ENCODE measurements at regions not wholly inside any gene's neighbourhood (a gene's known extent, or its start where the extent isn't known, plus 50 kb on each side); places are given as distances from the start of the nearest gene placed in this dataset.

DNA sequence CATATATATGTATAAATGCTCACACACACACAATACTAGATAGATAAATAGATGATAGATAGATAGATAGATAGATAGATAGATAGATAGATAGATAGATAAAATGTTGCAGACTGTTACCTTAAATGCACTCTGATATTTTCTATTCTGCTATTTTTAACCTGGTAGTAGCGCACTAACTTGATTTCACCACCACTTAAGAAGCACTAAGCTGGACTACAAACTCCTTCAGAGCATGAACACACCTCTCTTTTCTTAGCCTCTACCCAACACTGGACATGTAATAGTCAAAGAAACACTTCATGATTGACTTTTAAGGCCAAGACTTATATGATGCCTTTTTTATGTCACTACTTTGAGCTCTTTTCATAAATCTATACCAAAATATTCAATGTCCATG lies 304.6 kb upstream of the UBE2E2 start:
- peaks cover 0 to 5% (median 0%) of the 10 kb centered on the region in 4 donors for H3K9me3 ChIP-seq
- no peak overlapping the region for H3K27ac ChIP-seq
- DNase-seq (ENCODE audit: low spot score in 2 of 2): no peak
- H3K4me3 ChIP-seq: no peak overlapping the region
- no peaks in the 10 kb centered on the region for H3K36me3 ChIP-seq
- H3K4me1 ChIP-seq: peaks cover 0 to 6% (median 0%) of the 10 kb centered on the region in 4 donors
- TF ChIP-seq CTCF (IDR thresholded peaks at IDR 0.05) (no peak), POLR2A (IDR thresholded peaks at IDR 0.05) (no peak), EP300 (IDR thresholded peaks at IDR 0.05) (no peak)
- no peaks in the 10 kb centered on the region for H3K27me3 ChIP-seq
- 94 to 97% methylated on average over 1 of the region's 1 CpG for WGBS, 2 donors

DNA sequence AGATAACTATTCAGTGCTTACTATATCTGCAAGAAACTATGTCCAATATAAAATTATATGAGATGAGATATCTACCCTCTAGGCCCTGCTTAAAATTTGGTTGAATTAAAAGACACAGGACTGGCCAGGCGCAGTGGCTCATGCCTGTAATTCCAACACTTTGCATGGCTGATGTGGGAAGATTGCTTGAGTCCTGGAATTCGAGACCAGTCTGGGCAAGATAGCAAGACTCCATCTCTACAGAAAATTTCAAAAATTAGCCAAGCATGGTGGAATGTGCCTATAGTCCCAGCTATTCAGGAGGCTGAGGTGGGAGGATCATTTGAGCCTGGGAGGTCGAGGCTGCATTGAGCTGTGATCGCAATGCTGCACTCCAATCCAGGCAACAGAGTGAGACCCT lies 303.7 kb upstream of the UBE2E2 start:
- Histone ChIP-seq H3K36me3 (no peaks in the 10 kb centered on the region), H3K4me3 (no peak overlapping the region), H3K27ac (no peak overlapping the region), H3K9me3 (peaks cover 0 to 5% (median 0%) of the 10 kb centered on the region in 4 donors), H3K4me1 (peaks cover 0 to 2% (median 0%) of the 10 kb centered on the region in 4 donors), H3K27me3 (no peaks in the 10 kb centered on the region)
- WGBS, 2 donors: 89 to 92% methylated on average over 4 of the region's 4 CpGs
- DNase-seq (ENCODE audit: low spot score in 2 of 2): no peak
- no peak for TF ChIP-seq EP300 (IDR thresholded peaks at IDR 0.05)
- TF ChIP-seq POLR2A (IDR thresholded peaks at IDR 0.05): no peak
- no peak for TF ChIP-seq CTCF (IDR thresholded peaks at IDR 0.05)

GRCh38 chr3:22900296-22900695 lies 302.8 kb upstream of the UBE2E2 start:
- Histone ChIP-seq H3K36me3 (no peaks in the 10 kb centered on the region), H3K4me3 (no peak overlapping the region), H3K27me3 (no peaks in the 10 kb centered on the region), H3K4me1 (no peaks in the 10 kb centered on the region), H3K27ac (no peak overlapping the region), H3K9me3 (peaks cover 0 to 5% (median 0%) of the 10 kb centered on the region in 4 donors)
- 89 to 90% methylated on average over 2 of the region's 2 CpGs for WGBS, 2 donors
- no peak for DNase-seq (ENCODE audit: low spot score in 2 of 2)
- TF ChIP-seq CTCF (IDR thresholded peaks at IDR 0.05) (no peak), POLR2A (IDR thresholded peaks at IDR 0.05) (no peak), EP300 (IDR thresholded peaks at IDR 0.05) (no peak)

GRCh38 chr3:22901684-22902083 lies 301.4 kb upstream of the UBE2E2 start:
- Histone ChIP-seq H3K27ac (no peak overlapping the region), H3K4me1 (no peaks in the 10 kb centered on the region), H3K4me3 (no peak overlapping the region), H3K36me3 (no peaks in the 10 kb centered on the region), H3K9me3 (peaks cover 0 to 5% (median 0%) of the 10 kb centered on the region in 4 donors), H3K27me3 (no peaks in the 10 kb centered on the region)
- no peak for DNase-seq (ENCODE audit: low spot score in 2 of 2)
- TF ChIP-seq EP300 (IDR thresholded peaks at IDR 0.05): no peak
- TF ChIP-seq POLR2A (IDR thresholded peaks at IDR 0.05): no peak

DNA sequence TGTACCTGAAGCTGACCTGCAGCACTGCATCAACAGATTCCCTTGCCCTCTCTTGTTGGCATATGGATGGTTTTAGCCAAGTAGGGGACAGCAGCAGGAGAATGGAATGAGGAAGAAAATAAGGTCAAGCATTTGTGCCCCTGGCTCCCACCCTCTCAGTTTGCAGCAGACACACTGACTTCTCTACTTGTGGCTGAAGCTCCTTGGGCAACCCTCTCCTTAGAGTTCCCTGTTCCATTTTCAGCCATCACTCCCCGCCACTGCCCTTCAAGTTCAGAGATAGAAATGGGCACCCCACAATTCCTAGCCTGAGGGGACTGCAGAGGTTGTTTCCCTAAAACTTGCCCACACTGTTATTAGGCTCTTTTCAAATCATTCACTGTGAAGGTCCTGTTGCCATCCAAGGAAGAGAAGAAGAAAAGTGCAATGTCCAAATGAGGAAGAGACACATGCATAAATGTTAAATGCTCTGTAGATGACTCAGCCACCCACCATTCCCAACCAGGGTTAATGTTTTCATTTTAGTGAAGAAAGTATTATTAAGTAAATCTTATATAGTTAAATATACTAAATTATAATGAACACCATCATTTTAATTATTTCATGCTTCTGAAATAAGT lies 295.9 kb upstream of the UBE2E2 start:
- Histone ChIP-seq H3K9me3 (no peaks in the 10 kb centered on the region), H3K4me3 (no peak overlapping the region), H3K27me3 (no peaks in the 10 kb centered on the region), H3K36me3 (no peaks in the 10 kb centered on the region), H3K27ac (no peak overlapping the region), H3K4me1 (no peaks in the 10 kb centered on the region)
- 87 to 95% methylated on average over 1 of the region's 1 CpG for WGBS, 2 donors
- TF ChIP-seq POLR2A (IDR thresholded peaks at IDR 0.05) (no peak), EP300 (IDR thresholded peaks at IDR 0.05) (no peak), CTCF (IDR thresholded peaks at IDR 0.05) (no peak)
- DNase-seq (ENCODE audit: low spot score in 2 of 2): no peak

- H3K36me3 ChIP-seq: no peaks in the 10 kb centered on the region
- H3K9me3 ChIP-seq: no peaks in the 10 kb centered on the region
- no peak overlapping the region for H3K27ac ChIP-seq
- no peak for TF ChIP-seq CTCF (IDR thresholded peaks at IDR 0.05)
- no peak for TF ChIP-seq EP300 (IDR thresholded peaks at IDR 0.05)
- no peak for TF ChIP-seq POLR2A (IDR thresholded peaks at IDR 0.05)
- no peaks in the 10 kb centered on the region for H3K4me1 ChIP-seq
- 75% methylated on average over 2 of the region's 2 CpGs for WGBS, 2 donors
- H3K27me3 ChIP-seq: no peaks in the 10 kb centered on the region
- DNase-seq (ENCODE audit: low spot score in 2 of 2): no peak
- no peak overlapping the region for H3K4me3 ChIP-seq
These were observed 295.3 kb upstream of the UBE2E2 start for GRCh38 chr3:22907796-22908195.
